ENCODE measurements at regions not wholly inside any gene's neighbourhood (a gene's known extent, or its start where the extent isn't known, plus 50 kb on each side); places are given as distances from the start of the nearest gene placed in this dataset.

DNA sequence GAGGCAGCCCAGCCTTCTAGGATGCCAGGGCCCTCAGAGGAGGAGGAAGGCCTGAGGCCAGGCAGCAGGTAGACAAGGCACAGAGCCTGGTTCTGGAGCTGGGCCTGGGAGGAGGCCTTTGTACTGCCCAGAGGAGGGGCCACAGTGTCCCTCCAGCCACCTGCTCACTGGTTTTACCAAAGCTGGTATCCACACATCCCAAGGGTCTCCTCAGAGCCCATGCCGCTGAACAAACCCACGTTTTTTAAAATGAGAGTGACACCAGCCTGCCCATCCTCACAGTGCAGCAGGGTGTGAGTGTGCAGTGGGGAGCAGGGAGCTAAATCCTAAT is 162.7 kb downstream of the LY86 start:
- no peak for TF ChIP-seq CTCF (conservative IDR thresholded peaks at IDR 0.05)
- no peak for TF ChIP-seq ZFX (IDR thresholded peaks at IDR 0.05)
